Endothelial cell of umbilical vein (primary cell): ENCODE measurements at regions not wholly inside any gene's neighbourhood (a gene's known extent, or its start where the extent isn't known, plus 50 kb on each side); places are given as distances from the start of the nearest gene placed in this dataset.

Experiments
- BruUV-seq: library from RNA; stranded (reverse); fragments of 400-500 nt; replicated peaks from 2 replicates; lab custom pipeline; 2021; lab: Mats Ljungman, UMichigan
- CTCF ChIA-PET: fragments of 300-600, 350-600 bp; sonication (Branson Sonifier 250); formaldehyde crosslinking; loops from one replicate; lab custom pipeline; 2021; ENCODE audit warnings: antibody characterized with exemption, inconsistent platforms; lab: Charles Lee
- POLR2A ChIA-PET: fragments of 300-600, 350-600 bp; sonication (Branson Sonifier 250); formaldehyde crosslinking; loops from one replicate; lab custom pipeline; 2021; ENCODE audit warnings: antibody characterized with exemption, inconsistent platforms; lab: Charles Lee
- DNase-seq: peaks from one replicate; pipeline ENCODE4 v3.0.0-alpha.2; 2011; ENCODE audit warnings: low read depth, low spot score
- FAIRE-seq: peaks from 2 replicates; lab custom pipeline; 2011; peaks lifted over from hg19 to GRCh38; lab: Jason Lieb, UNC
- H2AFZ ChIP-seq: 2 replicates; pipeline ENCODE4 v1.6.0; 2012; ENCODE audit warnings: low read depth, low read length, control low read depth, inconsistent platforms
- H3K27ac ChIP-seq: 2 replicates; pipeline ENCODE4 v1.5.1; 2011; ENCODE audit warnings: low read depth, mild to moderate bottlenecking, control low read depth, low read length, moderate library complexity; ENCODE audit not compliant: insufficient read depth
- H3K27me3 ChIP-seq, 2 experiments: 2 replicates each; pipeline versions ENCODE4 v1.6.0 to v1.6.1; 2011; ENCODE audit warnings: low read length in 2 of 2, mixed read lengths in 1 of 2; ENCODE audit not compliant: control insufficient read depth in 2 of 2, insufficient read depth in 2 of 2
- H3K36me3 ChIP-seq, 2 experiments: 2 replicates in 1 of 2; 3 replicates in 1 of 2; pipeline ENCODE4 v1.5.1; 2011; ENCODE audit warnings: low read length in 2 of 2, mild to moderate bottlenecking in 1 of 2, moderate library complexity in 1 of 2; ENCODE audit not compliant: control insufficient read depth in 2 of 2, insufficient read depth in 2 of 2; ENCODE audit errors: extremely low read depth in 1 of 2
- H3K4me1 ChIP-seq: 3 replicates; pipeline ENCODE4 v1.5.1; 2011; ENCODE audit warnings: mild to moderate bottlenecking, low read length; ENCODE audit not compliant: control insufficient read depth, insufficient read depth; ENCODE audit errors: extremely low read depth
- H3K4me2 ChIP-seq: 2 replicates; pipeline ENCODE4 v1.6.1; 2011; ENCODE audit warnings: low read length, control low read depth, mixed read lengths; ENCODE audit not compliant: insufficient read depth
- H3K4me3 ChIP-seq, 3 experiments: fragments of 200-600 bp in 1 of 3; sonication (generic), shearing (Covaris generic) in 1 of 3; replicated peaks in 1 of 3; 2 replicates each; pipeline ENCODE4 v1.5.1; 2011 to 2016; ENCODE audit warnings: control low read depth in 3 of 3, low read length in 3 of 3, mild to moderate bottlenecking in 2 of 3, inconsistent platforms in 1 of 3, low read depth in 1 of 3, moderate library complexity in 1 of 3; ENCODE audit not compliant: insufficient read depth in 1 of 3
- H3K79me2 ChIP-seq: 2 replicates; pipeline ENCODE4 v1.6.0; 2012; ENCODE audit warnings: low read length, inconsistent platforms; ENCODE audit not compliant: control insufficient read depth, insufficient read depth
- H3K9ac ChIP-seq: replicated peaks from 2 replicates; pipeline ENCODE3; 2011; ENCODE audit warnings: low read length, control low read depth; ENCODE audit not compliant: insufficient read depth; ENCODE audit errors: extremely low read depth
- H3K9me1 ChIP-seq: replicated peaks from 3 replicates; pipeline ENCODE4 v1.6.0; 2011; ENCODE audit warnings: mild to moderate bottlenecking, low read length; ENCODE audit not compliant: control insufficient read depth, insufficient read depth; ENCODE audit errors: extremely low read depth
- H3K9me3 ChIP-seq: replicated peaks from 2 replicates; pipeline ENCODE4 v1.5.1; 2012; ENCODE audit warnings: low read length, inconsistent platforms; ENCODE audit not compliant: control insufficient read depth, insufficient read depth
- H4K20me1 ChIP-seq: replicated peaks from 2 replicates; pipeline ENCODE3; 2011; ENCODE audit warnings: mild to moderate bottlenecking, low read length; ENCODE audit not compliant: control insufficient read depth, insufficient read depth; ENCODE audit errors: extremely low read depth
- FOS ChIP-seq: IDR thresholded peaks from 2 replicates; pipeline ENCODE4 v1.6.1; 2011; ENCODE audit warnings: mild to moderate bottlenecking, low read length, moderate library complexity, borderline replicate concordance; ENCODE audit not compliant: insufficient read depth
- JUN ChIP-seq: IDR thresholded peaks from 2 replicates; pipeline ENCODE4 v1.6.1; 2011; ENCODE audit warnings: borderline replicate concordance, low read depth; ENCODE audit not compliant: insufficient read length, insufficient read depth
- POLR2A ChIP-seq: IDR thresholded peaks from 2 replicates; pipeline ENCODE4 v1.6.1; 2012; ENCODE audit warnings: low read depth, mild to moderate bottlenecking, control low read depth, low read length
- POLR2AphosphoS5 ChIP-seq: IDR thresholded peaks from 2 replicates; pipeline ENCODE4 v1.6.1; 2012; ENCODE audit warnings: low read depth, mild to moderate bottlenecking, control low read depth, low read length, moderate library complexity; ENCODE audit not compliant: insufficient read depth
- dilution Hi-C: fragments of 300-500 bp; cut with MboI; formaldehyde crosslinking; loops from one replicate; pipeline ENCODE4 v1.15.0; 2019; ENCODE audit warnings: low sequenced_read_pairs; ENCODE audit not compliant: extremely low pct_ligation_motif_present
- intact Hi-C: fragments of 100-400 bp; cut with micrococcal nuclease; formaldehyde crosslinking; loops from one replicate; pipeline ENCODE4 v1.10.0; 2022
- TF ChIP-seq, protein P1 (sequence below), 2 donors: IDR thresholded peaks; 1 replicate in 1 of 2; 2 replicates in 1 of 2; pipeline ENCODE4 v1.5.1; 2011; ENCODE audit warnings: low read length in 2 of 2, mild to moderate bottlenecking in 2 of 2, moderate library complexity in 2 of 2, control low read depth in 1 of 2, inconsistent platforms in 1 of 2, low read depth in 1 of 2; ENCODE audit not compliant: insufficient read depth in 1 of 2; ENCODE audit errors: extremely low read depth in 1 of 2

DNA sequence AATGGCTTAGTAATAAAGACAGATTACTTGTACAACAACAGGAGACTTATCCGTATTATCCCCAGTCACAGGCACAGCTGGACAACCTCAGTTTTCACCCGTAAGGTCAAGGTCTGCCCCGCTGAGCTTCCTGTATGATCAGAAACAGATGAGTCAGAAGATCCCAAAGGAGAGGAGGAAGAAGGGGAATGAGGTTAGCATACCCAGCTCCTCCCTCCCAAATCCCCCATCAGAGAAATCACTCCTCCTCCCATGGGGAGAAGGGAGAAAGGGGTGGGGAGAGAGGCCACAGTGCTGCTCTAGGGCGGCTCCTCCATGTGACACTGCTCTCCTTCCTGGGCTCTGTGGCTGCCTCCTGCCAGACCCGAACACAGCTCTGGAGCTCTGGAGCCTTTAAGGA is 53.8 kb upstream of the SPTBN1 start:
- no peaks in the 10 kb centered on the region for H3K27me3 ChIP-seq
- H3K4me1 ChIP-seq: peaks cover 8% of the 10 kb centered on the region
- H4K20me1 ChIP-seq: no peaks in the 10 kb centered on the region
- H3K9ac ChIP-seq: no peak overlapping the region
- TF ChIP-seq POLR2AphosphoS5: peak; percentile 49
- peak; percentile 29 for TF ChIP-seq FOS
- peak; percentile 7 for TF ChIP-seq JUN
- TF ChIP-seq, protein P1, sequence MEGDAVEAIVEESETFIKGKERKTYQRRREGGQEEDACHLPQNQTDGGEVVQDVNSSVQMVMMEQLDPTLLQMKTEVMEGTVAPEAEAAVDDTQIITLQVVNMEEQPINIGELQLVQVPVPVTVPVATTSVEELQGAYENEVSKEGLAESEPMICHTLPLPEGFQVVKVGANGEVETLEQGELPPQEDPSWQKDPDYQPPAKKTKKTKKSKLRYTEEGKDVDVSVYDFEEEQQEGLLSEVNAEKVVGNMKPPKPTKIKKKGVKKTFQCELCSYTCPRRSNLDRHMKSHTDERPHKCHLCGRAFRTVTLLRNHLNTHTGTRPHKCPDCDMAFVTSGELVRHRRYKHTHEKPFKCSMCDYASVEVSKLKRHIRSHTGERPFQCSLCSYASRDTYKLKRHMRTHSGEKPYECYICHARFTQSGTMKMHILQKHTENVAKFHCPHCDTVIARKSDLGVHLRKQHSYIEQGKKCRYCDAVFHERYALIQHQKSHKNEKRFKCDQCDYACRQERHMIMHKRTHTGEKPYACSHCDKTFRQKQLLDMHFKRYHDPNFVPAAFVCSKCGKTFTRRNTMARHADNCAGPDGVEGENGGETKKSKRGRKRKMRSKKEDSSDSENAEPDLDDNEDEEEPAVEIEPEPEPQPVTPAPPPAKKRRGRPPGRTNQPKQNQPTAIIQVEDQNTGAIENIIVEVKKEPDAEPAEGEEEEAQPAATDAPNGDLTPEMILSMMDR (IDR thresholded peaks at IDR 0.05; ENCODE audit: extremely low read depth in 1 of 2, insufficient read depth in 1 of 2, low read depth in 1 of 2, low read length in 2 of 2): no peak
- no TSS peak for BruUV-seq
- H3K79me2 ChIP-seq: no peaks in the 10 kb centered on the region
- H3K4me3 ChIP-seq: no peak overlapping the region
- ChIA-PET POLR2A (no interaction called here), CTCF (interaction anchor here (0.9 to 2.2 kb wide), 4 partner anchors 14 to 225 kb away, joined by 3 to 6 read pairs (median 4); no protein-coding TSS in a partner anchor)
- no peaks in the 10 kb centered on the region for H3K9me3 ChIP-seq
- FAIRE-seq (no peak), DNase-seq (peak; percentile 61)
- intact Hi-C loops (no loop called here), dilution Hi-C loops (no loop called here)
- no peaks in the 10 kb centered on the region for H3K9me1 ChIP-seq
- no peaks in the 10 kb centered on the region for H3K36me3 ChIP-seq
- no peak overlapping the region for H3K27ac ChIP-seq
- H2AFZ ChIP-seq: no peak overlapping the region
- H3K4me2 ChIP-seq: peak overlapping the region; percentile 12

DNA sequence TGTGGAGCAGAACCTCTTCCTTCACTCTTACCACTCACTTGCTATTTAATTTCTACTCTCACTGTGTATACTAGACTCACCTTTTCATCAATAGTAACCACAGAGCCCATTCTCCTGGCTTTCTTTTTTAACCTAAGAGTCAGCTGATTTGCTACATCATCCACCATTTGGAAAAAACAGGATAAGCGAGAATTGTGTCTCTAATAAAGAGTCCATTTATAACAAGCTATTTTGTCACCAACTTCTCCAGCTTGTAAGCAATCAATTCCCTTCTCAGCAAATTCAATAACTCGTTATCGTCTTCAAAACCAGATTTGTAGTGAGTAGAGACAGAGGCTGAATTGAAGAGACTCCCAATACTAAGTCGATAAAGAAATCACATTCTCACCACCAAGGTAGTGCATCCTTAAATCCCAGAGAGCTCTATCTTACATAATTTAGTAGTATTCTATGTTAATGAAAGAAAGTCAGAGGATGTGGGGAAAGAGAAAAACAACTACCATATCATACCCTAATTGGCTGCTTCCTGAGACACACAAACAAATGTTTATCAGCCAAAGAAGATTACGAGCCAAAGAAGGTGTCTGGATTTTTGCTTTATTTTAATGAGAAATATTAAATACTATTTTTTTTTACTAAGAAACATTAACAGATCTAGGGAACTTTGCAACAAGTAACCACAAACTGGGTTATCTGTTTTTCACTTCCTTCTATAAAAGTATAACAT is 52.5 kb upstream of the SPTBN1 start:
- Histone ChIP-seq H3K4me2 (no peak overlapping the region), H2AFZ (no peak overlapping the region), H3K36me3 (no peaks in the 10 kb centered on the region), H3K4me3 (no peak overlapping the region), H3K27me3 (no peaks in the 10 kb centered on the region), H3K27ac (no peak overlapping the region), H3K9ac (no peak overlapping the region), H3K9me3 (no peaks in the 10 kb centered on the region), H4K20me1 (no peaks in the 10 kb centered on the region), H3K4me1 (peaks cover 8% of the 10 kb centered on the region), H3K79me2 (no peaks in the 10 kb centered on the region), H3K9me1 (no peaks in the 10 kb centered on the region)
- dilution Hi-C loops (no loop called here), intact Hi-C loops (no loop called here)
- FAIRE-seq (no peak), DNase-seq (no peak)
- BruUV-seq: no TSS peak
- TF ChIP-seq, protein P1 (IDR thresholded peaks at IDR 0.05; ENCODE audit: extremely low read depth in 1 of 2, insufficient read depth in 1 of 2, low read depth in 1 of 2, low read length in 2 of 2): no peak
- TF ChIP-seq JUN (no peak), POLR2A (no peak), FOS (no peak)
- ChIA-PET CTCF (interaction anchor here (2.2 kb wide), 1 partner anchor 44 kb away, joined by 6 read pairs; no protein-coding TSS in a partner anchor), POLR2A (no interaction called here)
